ENCODE measurements at regions not wholly inside any gene's neighbourhood (a gene's known extent, or its start where the extent isn't known, plus 50 kb on each side); places are given as distances from the start of the nearest gene placed in this dataset.

- no peak for DNase-seq (ENCODE audit: low spot score in 2 of 2)
Measured at GRCh38 chr2:82501217-82501616, 1957.9 kb downstream of the SUCLG1 start.

DNA sequence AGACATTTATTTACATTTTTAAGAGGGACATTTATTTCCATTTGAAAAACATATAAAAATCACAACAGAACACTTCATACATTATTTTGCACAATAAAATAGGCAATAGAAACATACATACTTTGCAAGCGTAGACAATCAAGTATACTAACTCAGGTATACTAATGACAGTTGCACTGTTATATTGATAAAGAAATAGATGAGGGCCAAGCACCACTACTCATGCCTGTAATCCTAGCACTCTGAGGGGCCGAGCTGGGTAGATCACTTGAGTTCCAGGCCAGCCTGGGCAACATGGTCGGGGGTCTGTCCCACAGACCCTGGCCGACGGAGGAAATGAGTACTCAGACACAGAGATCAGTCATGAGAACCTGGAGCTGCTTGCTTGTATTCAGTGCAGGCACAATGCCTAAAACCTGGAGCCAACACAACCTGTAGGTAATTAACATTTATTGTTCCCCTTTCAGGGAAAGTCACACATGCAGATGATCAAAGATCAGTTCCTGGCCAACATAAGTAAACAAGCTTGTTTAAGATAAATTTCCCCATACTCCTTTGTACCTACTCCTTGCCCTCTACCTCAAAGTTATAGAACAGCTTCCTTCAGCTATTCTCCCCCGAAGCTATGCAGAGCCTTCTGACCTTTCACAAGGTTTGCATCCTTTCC, 1960.2 kb downstream of the SUCLG1 start:
- 85% methylated on average over 6 of the region's 6 CpGs for WGBS
- no peak overlapping the region for H3K4me3 ChIP-seq
- no peaks in the 10 kb centered on the region for H3K36me3 ChIP-seq
- TF ChIP-seq POLR2AphosphoS5 (IDR thresholded peaks at IDR 0.05) = no peak
- no peak for TF ChIP-seq CTCF (IDR thresholded peaks at IDR 0.05)
- no peak for TF ChIP-seq EP300 (IDR thresholded peaks at IDR 0.05)
- no peak for TF ChIP-seq POLR2A (IDR thresholded peaks at IDR 0.05)
- no peak overlapping the region for H3K27ac ChIP-seq
- no peaks in the 10 kb centered on the region for H3K4me1 ChIP-seq
- H3K9me3 ChIP-seq = peaks cover 7% of the 10 kb centered on the region
- no peaks in the 10 kb centered on the region for H3K27me3 ChIP-seq
- no peak for DNase-seq (ENCODE audit: low spot score in 2 of 2)

More at GRCh38 chr2:82501217-82501616, 1957.9 kb downstream of the SUCLG1 start:
- no peaks in the 10 kb centered on the region for H3K36me3 ChIP-seq
- H3K4me1 ChIP-seq = no peaks in the 10 kb centered on the region
- no peak for TF ChIP-seq POLR2A (IDR thresholded peaks at IDR 0.05)
- H3K9me3 ChIP-seq = peaks cover 7% of the 10 kb centered on the region
- WGBS = 92% methylated on average over 4 of the region's 4 CpGs
- no peak overlapping the region for H3K27ac ChIP-seq
- H3K4me3 ChIP-seq = no peak overlapping the region
- H3K27me3 ChIP-seq = no peaks in the 10 kb centered on the region

GRCh38 chr2:82494739-82495138, 1964.3 kb downstream of the SUCLG1 start:
- no peak for DNase-seq (ENCODE audit: low spot score in 2 of 2)
- no peak overlapping the region for H3K27ac ChIP-seq
- no peak overlapping the region for H3K4me3 ChIP-seq
- WGBS = 26% methylated on average over 5 of the region's 5 CpGs
- H3K36me3 ChIP-seq = no peaks in the 10 kb centered on the region
- H3K27me3 ChIP-seq = no peaks in the 10 kb centered on the region
- no peak for TF ChIP-seq POLR2A (IDR thresholded peaks at IDR 0.05)
- TF ChIP-seq CTCF (IDR thresholded peaks at IDR 0.05) = no peak
- no peak for TF ChIP-seq POLR2AphosphoS5 (IDR thresholded peaks at IDR 0.05)
- TF ChIP-seq EP300 (IDR thresholded peaks at IDR 0.05) = no peak
- no peaks in the 10 kb centered on the region for H3K9me3 ChIP-seq
- no peaks in the 10 kb centered on the region for H3K4me1 ChIP-seq

- DNase-seq (ENCODE audit: low spot score in 2 of 2) = no peak
- no peaks in the 10 kb centered on the region for H3K36me3 ChIP-seq
- H3K4me3 ChIP-seq = no peak overlapping the region
- no peak overlapping the region for H3K27ac ChIP-seq
- H3K27me3 ChIP-seq = no peaks in the 10 kb centered on the region
- H3K4me1 ChIP-seq = no peaks in the 10 kb centered on the region
- TF ChIP-seq CTCF (IDR thresholded peaks at IDR 0.05) (no peak), POLR2AphosphoS5 (IDR thresholded peaks at IDR 0.05) (no peak), EP300 (IDR thresholded peaks at IDR 0.05) (no peak), POLR2A (IDR thresholded peaks at IDR 0.05) (no peak)
- no peaks in the 10 kb centered on the region for H3K9me3 ChIP-seq
- WGBS = 87% methylated on average over 1 of the region's 1 CpG
Measured at GRCh38 chr2:82491591-82491990, 1967.5 kb downstream of the SUCLG1 start.

DNA sequence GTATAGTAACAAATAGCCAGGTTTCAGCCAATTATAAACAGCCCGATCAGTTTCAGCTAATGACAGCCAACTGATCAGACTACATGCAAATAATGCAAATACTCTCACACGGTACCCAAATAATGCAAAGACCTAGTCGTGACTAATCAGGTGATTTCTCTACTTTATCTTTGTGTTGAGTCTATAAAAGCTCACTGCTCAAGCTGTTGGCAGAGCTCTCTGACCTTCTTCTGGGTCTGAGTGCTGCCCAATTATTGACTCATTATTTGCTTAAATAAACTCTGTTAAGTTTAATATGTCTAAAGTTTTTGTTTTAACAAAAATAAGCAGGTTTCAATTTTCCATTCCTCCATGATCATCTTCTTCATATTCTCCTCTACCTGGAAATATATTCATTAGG, 1971.7 kb downstream of the SUCLG1 start:
- DNase-seq (ENCODE audit: low spot score in 2 of 2) = no peak
- no peaks in the 10 kb centered on the region for H3K4me1 ChIP-seq
- H3K27me3 ChIP-seq = no peaks in the 10 kb centered on the region
- TF ChIP-seq EP300 (IDR thresholded peaks at IDR 0.05) (no peak), CTCF (IDR thresholded peaks at IDR 0.05) (no peak), POLR2A (IDR thresholded peaks at IDR 0.05) (no peak), POLR2AphosphoS5 (IDR thresholded peaks at IDR 0.05) (no peak)
- 90% methylated on average over 3 of the region's 3 CpGs for WGBS
- H3K27ac ChIP-seq = no peak overlapping the region
- no peak overlapping the region for H3K4me3 ChIP-seq
- no peaks in the 10 kb centered on the region for H3K9me3 ChIP-seq
- H3K36me3 ChIP-seq = no peaks in the 10 kb centered on the region

GRCh38 chr2:82485701-82486100, 1973.4 kb downstream of the SUCLG1 start:
- no peak overlapping the region for H3K4me3 ChIP-seq
- no peaks in the 10 kb centered on the region for H3K4me1 ChIP-seq
- H3K36me3 ChIP-seq = no peaks in the 10 kb centered on the region
- H3K27ac ChIP-seq = no peak overlapping the region
- WGBS = 93% methylated on average over 2 of the region's 2 CpGs
- H3K27me3 ChIP-seq = no peaks in the 10 kb centered on the region
- DNase-seq (ENCODE audit: low spot score in 2 of 2) = no peak
- H3K9me3 ChIP-seq = no peaks in the 10 kb centered on the region
- TF ChIP-seq POLR2AphosphoS5 (IDR thresholded peaks at IDR 0.05) = no peak
- no peak for TF ChIP-seq CTCF (IDR thresholded peaks at IDR 0.05)
- TF ChIP-seq POLR2A (IDR thresholded peaks at IDR 0.05) = no peak
- no peak for TF ChIP-seq EP300 (IDR thresholded peaks at IDR 0.05)
